ENCODE measurements at regions not wholly inside any gene's neighbourhood (a gene's known extent, or its start where the extent isn't known, plus 50 kb on each side); places are given as distances from the start of the nearest gene placed in this dataset.
A peak's percentile ranks its signal among the peaks of the same experiment; 100 is the strongest.

GRCh38 chr10:7491230-7491629 is 80.4 kb upstream of the SFMBT2 start:
- intact Hi-C loops (cut with DNase I, micrococcal nuclease) = no loop called here
- ChIA-PET CTCF (no interaction called here), POLR2A (no interaction called here)
- Mint-ChIP-seq H3K9me3 (peaks cover 7% of the 10 kb centered on the region), H3K4me1 (ENCODE audit: low read depth) (peaks cover 86% of the 10 kb centered on the region), H3K36me3 (ENCODE audit: low read depth) (no peaks in the 10 kb centered on the region), H3K27ac (no peak overlapping the region), H3K27me3 (no peaks in the 10 kb centered on the region), H3K4me3 (no peak overlapping the region)
- ATAC-seq (ENCODE audit: poor library complexity) (no peak), DNase-seq (no peak)
- no peak overlapping the region for H3K27ac ChIP-seq (ENCODE audit: low read depth in 1 of 2, low read length in 2 of 2)
- H3K9me3 ChIP-seq (ENCODE audit: control insufficient read depth in 1 of 2, insufficient read depth in 1 of 2, low read length in 2 of 2) = no peaks in the 10 kb centered on the region
- H3K4me1 ChIP-seq (ENCODE audit: insufficient read depth, low read length) = peaks cover 35% of the 10 kb centered on the region
- H3K36me3 ChIP-seq (ENCODE audit: insufficient read depth, low read length) = no peaks in the 10 kb centered on the region
- no peaks in the 10 kb centered on the region for H3K27me3 ChIP-seq (ENCODE audit: control insufficient read depth in 1 of 2, insufficient read depth in 2 of 2, low read length in 2 of 2)
- no peak overlapping the region for H3K4me3 ChIP-seq (ENCODE audit: low read length)
- no peak for TF ChIP-seq CTCF (IDR thresholded peaks at IDR 0.05)

GRCh38 chr10:7488418-7488829 is 77.6 kb upstream of the SFMBT2 start:
- Mint-ChIP-seq H3K9me3 (peaks cover 8% of the 10 kb centered on the region), H3K36me3 (ENCODE audit: low read depth) (no peaks in the 10 kb centered on the region), H3K27ac (no peak overlapping the region), H3K4me1 (ENCODE audit: low read depth) (peaks cover 92% of the 10 kb centered on the region), H3K4me3 (no peak overlapping the region), H3K27me3 (no peaks in the 10 kb centered on the region)
- H3K4me3 ChIP-seq (ENCODE audit: low read length) = no peak overlapping the region
- H3K27ac ChIP-seq (ENCODE audit: low read depth in 1 of 2, low read length in 2 of 2) = no peak overlapping the region
- no peaks in the 10 kb centered on the region for H3K27me3 ChIP-seq (ENCODE audit: control insufficient read depth in 1 of 2, insufficient read depth in 2 of 2, low read length in 2 of 2)
- intact Hi-C loops (cut with DNase I, micrococcal nuclease) = loop anchor here in 1 of 2 experiments (5.0 kb wide), 1 partner anchor 34 kb away; no protein-coding TSS in a partner anchor
- POLR2A ChIA-PET = interaction anchor here (1.3 kb wide), 1 partner anchor 78 kb away, joined by 4 read pairs; the partner anchor contains the start of gene SFMBT2
- ATAC-seq (ENCODE audit: poor library complexity) (no peak), DNase-seq (no peak)
- H3K4me1 ChIP-seq (ENCODE audit: insufficient read depth, low read length) = peaks cover 55% of the 10 kb centered on the region
- no peaks in the 10 kb centered on the region for H3K9me3 ChIP-seq (ENCODE audit: control insufficient read depth in 1 of 2, insufficient read depth in 1 of 2, low read length in 2 of 2)
- H3K36me3 ChIP-seq (ENCODE audit: insufficient read depth, low read length) = no peaks in the 10 kb centered on the region
- CTCF ChIA-PET = no interaction called here
- TF ChIP-seq CTCF (IDR thresholded peaks at IDR 0.05) = no peak

- ATAC-seq (ENCODE audit: poor library complexity) = no peak
- DNase-seq = no peak
- intact Hi-C loops (cut with DNase I, micrococcal nuclease) = loop anchor here in 1 of 2 experiments (5.0 kb wide), 1 partner anchor 35 kb away; no protein-coding TSS in a partner anchor
- H3K27me3 ChIP-seq (ENCODE audit: control insufficient read depth in 1 of 2, insufficient read depth in 2 of 2, low read length in 2 of 2) = no peaks in the 10 kb centered on the region
- H3K27me3 Mint-ChIP-seq = no peaks in the 10 kb centered on the region
- H3K36me3 ChIP-seq (ENCODE audit: insufficient read depth, low read length) = no peaks in the 10 kb centered on the region
- no peaks in the 10 kb centered on the region for H3K9me3 ChIP-seq (ENCODE audit: control insufficient read depth in 1 of 2, insufficient read depth in 1 of 2, low read length in 2 of 2)
- POLR2A ChIA-PET = no interaction called here
- no peaks in the 10 kb centered on the region for H3K36me3 Mint-ChIP-seq (ENCODE audit: low read depth)
- no peak overlapping the region for H3K4me3 ChIP-seq (ENCODE audit: low read length)
- H3K4me3 Mint-ChIP-seq = peak overlapping the region; percentile 11
- no peak for TF ChIP-seq CTCF (IDR thresholded peaks at IDR 0.05)
- H3K27ac Mint-ChIP-seq = peak overlapping the region; percentile 70
- H3K9me3 Mint-ChIP-seq = peaks cover 8% of the 10 kb centered on the region
- peaks cover 56% of the 10 kb centered on the region for H3K4me1 ChIP-seq (ENCODE audit: insufficient read depth, low read length)
- H3K4me1 Mint-ChIP-seq (ENCODE audit: low read depth) = peaks cover 92% of the 10 kb centered on the region
- CTCF ChIA-PET = interaction anchor here (0.6 to 1.0 kb wide), 2 partner anchors 43 to 461 kb away, joined by 3 read pairs; no protein-coding TSS in a partner anchor
- H3K27ac ChIP-seq (ENCODE audit: low read depth in 1 of 2, low read length in 2 of 2) = no peak overlapping the region
Measured at GRCh38 chr10:7487528-7487927, 76.7 kb upstream of the SFMBT2 start.

Data from CD4-positive, alpha-beta T cell (primary cell).